ENCODE measurements at regions not wholly inside any gene's neighbourhood (a gene's known extent, or its start where the extent isn't known, plus 50 kb on each side); places are given as distances from the start of the nearest gene placed in this dataset.

DNA sequence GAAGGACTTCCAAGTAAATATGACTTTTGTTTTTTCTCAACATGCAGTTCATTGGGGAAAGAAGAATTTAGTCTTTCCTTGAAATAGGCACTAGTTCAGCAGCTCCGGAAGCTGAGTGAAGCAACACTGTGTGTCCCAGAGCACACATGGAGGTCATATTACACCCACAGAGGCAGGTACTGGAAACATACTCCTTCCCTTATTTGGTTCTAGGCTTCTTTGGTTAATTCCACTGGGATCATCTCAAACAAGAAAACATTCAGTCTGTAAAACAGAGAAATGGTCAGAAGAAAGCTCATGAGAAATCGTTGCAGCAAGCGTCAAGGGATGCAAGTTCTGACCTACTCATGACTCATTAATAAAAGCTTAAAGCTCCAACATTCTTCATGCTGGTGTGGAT lies 175.1 kb upstream of the PCSK5 start:
- H3K4me1 ChIP-seq (ENCODE audit: control insufficient read depth in 1 of 2, insufficient read depth in 2 of 2, low read depth in 1 of 2, low read length in 1 of 2) = no peaks in the 10 kb centered on the region
- H3K9me2 ChIP-seq = no peaks in the 10 kb centered on the region
- ChIA-PET POLR2A (no interaction called here), CTCF (no interaction called here)
- no peak overlapping the region for H3K4me3 ChIP-seq (ENCODE audit: low read depth in 2 of 2, low read length in 1 of 2)
- H3F3A ChIP-seq (replicated peaks; ENCODE audit: insufficient read depth) = no peaks in the 10 kb centered on the region
- no peak overlapping the region for H3K4me2 ChIP-seq
- WGBS (ENCODE audit: low lambda C conversion rate) = 25% methylated on average over 3 of the region's 3 CpGs
- no peaks in the 10 kb centered on the region for H3K36me3 ChIP-seq (replicated peaks in 1 of 2; ENCODE audit: control insufficient read depth in 1 of 2, insufficient read depth in 2 of 2, low read length in 1 of 2)
- no peak overlapping the region for H3K27ac ChIP-seq (ENCODE audit: low read depth in 2 of 2, low read length in 1 of 2)
- no peaks in the 10 kb centered on the region; the same call in 1 of the 2 replicates for H3K9me3 ChIP-seq
- H3K9ac ChIP-seq = no peak overlapping the region
- H3K79me2 ChIP-seq (ENCODE audit: insufficient read depth) = no peaks in the 10 kb centered on the region
- no peak for DNase-seq
- TF ChIP-seq CHD2 (IDR thresholded peaks at IDR 0.05; ENCODE audit: low read length, partially characterized antibody) = no peak
- TF ChIP-seq, protein P1, sequence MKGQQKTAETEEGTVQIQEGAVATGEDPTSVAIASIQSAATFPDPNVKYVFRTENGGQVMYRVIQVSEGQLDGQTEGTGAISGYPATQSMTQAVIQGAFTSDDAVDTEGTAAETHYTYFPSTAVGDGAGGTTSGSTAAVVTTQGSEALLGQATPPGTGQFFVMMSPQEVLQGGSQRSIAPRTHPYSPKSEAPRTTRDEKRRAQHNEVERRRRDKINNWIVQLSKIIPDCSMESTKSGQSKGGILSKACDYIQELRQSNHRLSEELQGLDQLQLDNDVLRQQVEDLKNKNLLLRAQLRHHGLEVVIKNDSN (IDR thresholded peaks at IDR 0.05; ENCODE audit: borderline replicate concordance, low read depth) = no peak
- TF ChIP-seq FOXJ3 (CRISPR knock-in tag; IDR thresholded peaks at IDR 0.05) = no peak
- TF ChIP-seq GABPA (IDR thresholded peaks at IDR 0.05; ENCODE audit: low read depth) = no peak
- TF ChIP-seq MXI1 (IDR thresholded peaks at IDR 0.05; ENCODE audit: low read depth, low read length) = no peak
- TF ChIP-seq RFX5 (IDR thresholded peaks at IDR 0.05; ENCODE audit: low read length) = no peak
- no peak for TF ChIP-seq EP300 (IDR thresholded peaks at IDR 0.05; ENCODE audit: borderline replicate concordance in 1 of 2, low read depth in 1 of 2, low read length in 1 of 2)
- no peak for TF ChIP-seq TAF1 (IDR thresholded peaks at IDR 0.05; ENCODE audit: borderline replicate concordance, low read depth, low read length)
- no peak for TF ChIP-seq IRF3 (IDR thresholded peaks at IDR 0.05; ENCODE audit: low read depth, low read length)
- no peak for TF ChIP-seq TCF12 (IDR thresholded peaks at IDR 0.05)
- no peak for TF ChIP-seq USF2 (IDR thresholded peaks at IDR 0.05; ENCODE audit: borderline replicate concordance, low read depth, low read length)
- TF ChIP-seq SMC3 (IDR thresholded peaks at IDR 0.05; ENCODE audit: low read depth, low read length) = no peak
- TF ChIP-seq, protein P2, sequence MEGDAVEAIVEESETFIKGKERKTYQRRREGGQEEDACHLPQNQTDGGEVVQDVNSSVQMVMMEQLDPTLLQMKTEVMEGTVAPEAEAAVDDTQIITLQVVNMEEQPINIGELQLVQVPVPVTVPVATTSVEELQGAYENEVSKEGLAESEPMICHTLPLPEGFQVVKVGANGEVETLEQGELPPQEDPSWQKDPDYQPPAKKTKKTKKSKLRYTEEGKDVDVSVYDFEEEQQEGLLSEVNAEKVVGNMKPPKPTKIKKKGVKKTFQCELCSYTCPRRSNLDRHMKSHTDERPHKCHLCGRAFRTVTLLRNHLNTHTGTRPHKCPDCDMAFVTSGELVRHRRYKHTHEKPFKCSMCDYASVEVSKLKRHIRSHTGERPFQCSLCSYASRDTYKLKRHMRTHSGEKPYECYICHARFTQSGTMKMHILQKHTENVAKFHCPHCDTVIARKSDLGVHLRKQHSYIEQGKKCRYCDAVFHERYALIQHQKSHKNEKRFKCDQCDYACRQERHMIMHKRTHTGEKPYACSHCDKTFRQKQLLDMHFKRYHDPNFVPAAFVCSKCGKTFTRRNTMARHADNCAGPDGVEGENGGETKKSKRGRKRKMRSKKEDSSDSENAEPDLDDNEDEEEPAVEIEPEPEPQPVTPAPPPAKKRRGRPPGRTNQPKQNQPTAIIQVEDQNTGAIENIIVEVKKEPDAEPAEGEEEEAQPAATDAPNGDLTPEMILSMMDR (IDR thresholded peaks at IDR 0.05) = no peak
- no peak for TF ChIP-seq YY1 (IDR thresholded peaks at IDR 0.05; ENCODE audit: low read depth)
- H4K20me1 ChIP-seq (ENCODE audit: insufficient read depth) = no peaks in the 10 kb centered on the region
- H3K27me3 ChIP-seq (ENCODE audit: insufficient read depth) = no peaks in the 10 kb centered on the region
- H2AFZ ChIP-seq (ENCODE audit: low read depth) = no peak overlapping the region

- ChIA-PET POLR2A (no interaction called here), CTCF (no interaction called here)
- Histone ChIP-seq H3F3A (replicated peaks; ENCODE audit: insufficient read depth) (no peaks in the 10 kb centered on the region), H3K27ac (ENCODE audit: low read depth in 2 of 2, low read length in 1 of 2) (no peak overlapping the region), H2AFZ (ENCODE audit: low read depth) (no peak overlapping the region), H3K9ac (no peak overlapping the region), H3K27me3 (ENCODE audit: insufficient read depth) (no peaks in the 10 kb centered on the region), H3K36me3 (replicated peaks in 1 of 2; ENCODE audit: control insufficient read depth in 1 of 2, insufficient read depth in 2 of 2, low read length in 1 of 2) (no peaks in the 10 kb centered on the region), H3K9me2 (no peaks in the 10 kb centered on the region), H3K4me2 (no peak overlapping the region), H3K4me3 (ENCODE audit: low read depth in 2 of 2, low read length in 1 of 2) (no peak overlapping the region), H3K79me2 (ENCODE audit: insufficient read depth) (no peaks in the 10 kb centered on the region), H4K20me1 (ENCODE audit: insufficient read depth) (no peaks in the 10 kb centered on the region), H3K4me1 (ENCODE audit: control insufficient read depth in 1 of 2, insufficient read depth in 2 of 2, low read depth in 1 of 2, low read length in 1 of 2) (no peaks in the 10 kb centered on the region), H3K9me3 (no peaks in the 10 kb centered on the region)
- 2% methylated on average over 2 of the region's 2 CpGs for WGBS (ENCODE audit: low lambda C conversion rate)
- DNase-seq = no peak
- TF ChIP-seq, protein P3, sequence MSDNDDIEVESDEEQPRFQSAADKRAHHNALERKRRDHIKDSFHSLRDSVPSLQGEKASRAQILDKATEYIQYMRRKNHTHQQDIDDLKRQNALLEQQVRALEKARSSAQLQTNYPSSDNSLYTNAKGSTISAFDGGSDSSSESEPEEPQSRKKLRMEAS (IDR thresholded peaks at IDR 0.05; ENCODE audit: low read depth) = no peak
- TF ChIP-seq TEAD4 (IDR thresholded peaks at IDR 0.05; ENCODE audit: borderline replicate concordance, insufficient read depth) (no peak), FOXJ3 (CRISPR knock-in tag; IDR thresholded peaks at IDR 0.05) (no peak), CHD2 (IDR thresholded peaks at IDR 0.05; ENCODE audit: low read length, partially characterized antibody) (no peak), JUND (IDR thresholded peaks at IDR 0.05) (no peak), ZBTB33 (IDR thresholded peaks at IDR 0.05; ENCODE audit: borderline replicate concordance, low read depth) (no peak)
- TF ChIP-seq, protein P1 (IDR thresholded peaks at IDR 0.05; ENCODE audit: borderline replicate concordance, low read depth) = no peak
Observed at GRCh38 chr9:75718677-75719076, 171.8 kb upstream of the PCSK5 start.
